T-cell (primary cell): ENCODE measurements at regions not wholly inside any gene's neighbourhood (a gene's known extent, or its start where the extent isn't known, plus 50 kb on each side); places are given as distances from the start of the nearest gene placed in this dataset.

Experiments used
- ATAC-seq, 4 experiments: fragments of 200-7000 bp in 3 of 4; fragments of 150-1000 bp in 1 of 4; cut with Tn5 transposase; replicated peaks in 1 of 4; 1 replicate in 3 of 4; 2 replicates in 1 of 4; pipeline ENCODE4 v1.10.0; 2021; ENCODE audit warnings: moderate library complexity in 3 of 4, mild to moderate bottlenecking in 2 of 4, moderate number of reproducible peaks in 1 of 4
- CTCF ChIA-PET, 2 donors: fragments of 300-600 bp; sonication (Branson Sonifier 250); formaldehyde crosslinking; loops; one replicate each; lab custom pipeline; 2022; ENCODE audit warnings: antibody characterized with exemption in 2 of 2; lab: Charles Lee
- POLR2A ChIA-PET, 2 donors: fragments of 300-600 bp; sonication (Branson Sonifier 250); formaldehyde crosslinking; loops; one replicate each; lab custom pipeline; 2022; ENCODE audit warnings: antibody characterized with exemption in 2 of 2; lab: Charles Lee
- DNase-seq, 35 experiments: peaks; one replicate each; pipeline versions ENCODE4 v3.0.0 to v3.0.0-alpha.2; 2013 to 2023
- H3K27ac ChIP-seq: one replicate; pipeline ENCODE4 v1.5.1; 2013; ENCODE audit warnings: low read length
- H3K27me3 ChIP-seq, 2 experiments: replicated peaks in 1 of 2; 1 replicate in 1 of 2; 2 replicates in 1 of 2; pipeline versions ENCODE4 v1.6.1 to v1.7.0; 2013; ENCODE audit warnings: low read length in 1 of 2, mixed read lengths in 1 of 2; ENCODE audit not compliant: control insufficient read depth in 2 of 2, insufficient read depth in 2 of 2; ENCODE audit errors: extremely low read depth in 1 of 2
- H3K36me3 ChIP-seq, 2 donors: 1 replicate in 1 of 2; 2 replicates in 1 of 2; pipeline versions ENCODE4 v1.6.1 to v1.7.0; 2013; ENCODE audit warnings: low read length in 1 of 2; ENCODE audit not compliant: control insufficient read depth in 2 of 2, insufficient read depth in 1 of 2; ENCODE audit errors: extremely low read depth in 1 of 2
- H3K4me1 ChIP-seq, 2 experiments: 1 replicate in 1 of 2; 2 replicates in 1 of 2; pipeline versions ENCODE4 v1.6.1 to v1.7.0; 2013; ENCODE audit warnings: low read length in 2 of 2, mixed read lengths in 1 of 2; ENCODE audit not compliant: insufficient read depth in 2 of 2, control insufficient read depth in 1 of 2; ENCODE audit errors: extremely low read depth in 1 of 2
- H3K4me3 ChIP-seq, 2 donors: 1 replicate in 1 of 2; 2 replicates in 1 of 2; pipeline versions ENCODE4 v1.5.1 to v1.7.0; 2013; ENCODE audit warnings: mild to moderate bottlenecking in 2 of 2, low read length in 1 of 2, moderate library complexity in 1 of 2; ENCODE audit not compliant: control insufficient read depth in 1 of 2; ENCODE audit errors: extremely low read depth in 1 of 2
- H3K9me3 ChIP-seq: 2 replicates; pipeline ENCODE4 v1.7.0; 2013
- H3K27ac Mint-ChIP-seq, 2 donors: one replicate each; pipeline ENCODE4 v1.8.0; 2020 to 2021; ENCODE audit warnings: mild to moderate bottlenecking in 2 of 2, mixed read lengths in 2 of 2
- H3K27me3 Mint-ChIP-seq, 2 donors: one replicate each; pipeline ENCODE4 v1.8.0; 2021 to 2022; ENCODE audit warnings: mixed read lengths in 2 of 2
- H3K36me3 Mint-ChIP-seq: one replicate; pipeline ENCODE4 v1.8.0; 2021; ENCODE audit warnings: mixed read lengths
- H3K4me1 Mint-ChIP-seq, 3 donors: one replicate each; pipeline ENCODE4 v1.8.0; 2020 to 2022; ENCODE audit warnings: mixed read lengths in 3 of 3, mild to moderate bottlenecking in 1 of 3
- H3K4me3 Mint-ChIP-seq, 3 donors: one replicate each; pipeline ENCODE4 v1.8.0; 2020 to 2022; ENCODE audit warnings: mild to moderate bottlenecking in 3 of 3, mixed read lengths in 3 of 3, moderate library complexity in 3 of 3
- H3K9me3 Mint-ChIP-seq, 3 donors: one replicate each; pipeline ENCODE4 v1.8.0; 2020 to 2022; ENCODE audit warnings: mixed read lengths in 3 of 3
- whole genome bisulfite sequencing: methylation state at CpG from one replicate; pipeline ENCODE4 v1.1.5; 2013; ENCODE audit warnings: missing lambda C conversion rate; ENCODE audit not compliant: insufficient coverage; 5-methylcytosine and 5-hydroxymethylcytosine counted together

DNA sequence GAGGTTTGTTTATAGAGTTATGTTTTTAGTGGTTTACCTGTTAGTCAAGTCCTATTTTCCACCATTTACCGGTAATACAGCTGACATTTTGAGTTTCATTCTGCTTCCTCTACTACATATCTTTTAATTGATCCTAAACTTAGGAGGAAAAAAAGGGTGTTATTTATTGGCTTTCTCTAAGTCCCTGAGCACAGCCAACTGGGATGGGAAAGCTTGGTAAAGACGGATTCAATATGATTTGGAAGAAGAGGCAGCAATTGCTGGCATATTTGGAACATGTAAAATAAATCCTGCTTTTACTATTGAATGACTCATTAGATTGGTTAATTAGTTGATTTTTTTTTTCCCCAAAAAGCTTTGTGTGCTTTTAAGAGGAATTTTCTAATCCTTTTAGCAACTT, 475.7 kb downstream of the PRKD1 start:
- no peaks in the 10 kb centered on the region for H3K27me3 Mint-ChIP-seq
- Histone ChIP-seq H3K27me3 (no peaks in the 10 kb centered on the region), H3K36me3 (no peaks in the 10 kb centered on the region), H3K9me3 (no peaks in the 10 kb centered on the region), H3K27ac (no peak overlapping the region), H3K4me3 (no peak overlapping the region), H3K4me1 (no peaks in the 10 kb centered on the region)
- no peak overlapping the region for H3K27ac Mint-ChIP-seq
- H3K9me3 Mint-ChIP-seq: peaks cover 5 to 19% (median 7%) of the 10 kb centered on the region in 3 donors
- H3K4me1 Mint-ChIP-seq: no peaks in the 10 kb centered on the region
- ChIA-PET POLR2A (no interaction called here), CTCF (no interaction called here)
- no peak for DNase-seq
- H3K4me3 Mint-ChIP-seq: no peak overlapping the region
- ATAC-seq: no peak
- H3K36me3 Mint-ChIP-seq: no peaks in the 10 kb centered on the region
- no CpG with 5 or more reads among the region's 2 CpGs for WGBS

GRCh38 chr14:29453045-29453444, 474.6 kb downstream of the PRKD1 start:
- no peak for ATAC-seq

DNA sequence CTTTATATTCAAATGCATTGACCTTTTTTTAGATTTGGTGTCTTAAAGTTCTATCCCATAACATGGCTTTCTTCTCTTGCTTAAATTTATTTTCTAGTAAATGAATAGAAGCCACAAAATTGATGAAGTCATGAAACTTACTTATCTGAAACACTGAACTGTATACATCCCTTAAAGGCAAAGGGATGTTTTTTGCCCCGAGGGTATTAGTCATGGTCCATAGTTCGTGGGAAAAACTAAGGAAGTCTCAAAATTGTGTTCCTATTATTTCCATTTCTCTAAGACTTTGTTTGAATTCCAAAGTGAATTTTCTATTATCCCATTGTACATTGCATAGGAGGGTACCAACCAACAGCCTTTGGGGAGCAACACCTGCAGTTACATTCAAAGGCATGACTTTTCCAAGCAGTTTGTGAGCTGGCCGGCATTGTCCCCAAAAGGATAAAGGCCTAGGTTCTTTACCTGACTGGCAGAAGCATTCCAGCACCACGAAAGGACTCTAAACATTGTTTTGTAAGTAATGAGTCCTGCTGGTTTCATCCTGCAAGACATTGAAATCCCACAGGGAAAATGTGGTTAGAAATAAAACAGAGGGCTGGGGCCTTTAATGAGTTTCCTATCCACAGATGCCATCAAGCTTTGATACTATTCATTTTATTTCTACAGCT, 473.5 kb downstream of the PRKD1 start:
- WGBS: 60% methylated on average over 1 of the region's 4 CpGs
- POLR2A ChIA-PET: no interaction called here
- no peak overlapping the region for H3K27ac Mint-ChIP-seq
- Histone ChIP-seq H3K4me1 (no peaks in the 10 kb centered on the region), H3K9me3 (no peaks in the 10 kb centered on the region), H3K27ac (no peak overlapping the region), H3K4me3 (no peak overlapping the region), H3K27me3 (no peaks in the 10 kb centered on the region), H3K36me3 (no peaks in the 10 kb centered on the region)
- H3K4me3 Mint-ChIP-seq: no peak overlapping the region
- H3K36me3 Mint-ChIP-seq: no peaks in the 10 kb centered on the region
- H3K9me3 Mint-ChIP-seq: peaks cover 0 to 14% (median 7%) of the 10 kb centered on the region in 3 donors
- no peaks in the 10 kb centered on the region for H3K27me3 Mint-ChIP-seq
- no peaks in the 10 kb centered on the region for H3K4me1 Mint-ChIP-seq
- CTCF ChIA-PET: no interaction called here
- ATAC-seq: no peak
- DNase-seq: no peak

More at GRCh38 chr14:29453045-29453444, 474.6 kb downstream of the PRKD1 start:
- Histone ChIP-seq H3K36me3 (no peaks in the 10 kb centered on the region), H3K4me3 (no peak overlapping the region), H3K27ac (no peak overlapping the region), H3K27me3 (no peaks in the 10 kb centered on the region), H3K4me1 (no peaks in the 10 kb centered on the region), H3K9me3 (no peaks in the 10 kb centered on the region)
- Mint-ChIP-seq H3K9me3 (peaks cover 0 to 16% (median 7%) of the 10 kb centered on the region in 3 donors), H3K4me3 (no peak overlapping the region), H3K4me1 (no peaks in the 10 kb centered on the region), H3K36me3 (no peaks in the 10 kb centered on the region), H3K27me3 (no peaks in the 10 kb centered on the region), H3K27ac (no peak overlapping the region)
- ChIA-PET CTCF (no interaction called here), POLR2A (no interaction called here)
- no peak for DNase-seq

DNA sequence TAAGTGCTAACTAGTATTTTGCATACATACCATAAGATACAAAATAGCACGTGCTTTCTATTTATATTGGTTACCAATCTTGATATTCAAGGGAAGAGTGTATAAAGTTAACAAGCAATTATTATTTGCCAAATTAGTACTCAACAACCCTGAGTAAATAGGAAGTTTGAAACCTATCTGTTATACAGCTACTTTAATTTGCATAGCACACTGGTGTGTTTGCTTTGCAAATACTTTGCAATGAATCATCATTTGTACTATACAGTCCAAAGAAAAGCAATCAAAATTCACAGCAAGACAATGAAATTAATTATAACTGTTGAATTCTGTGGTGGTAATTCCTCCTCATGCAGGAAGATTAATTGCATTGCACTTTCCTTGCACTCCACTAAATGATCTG, 469.1 kb downstream of the PRKD1 start:
- no peak overlapping the region for H3K27ac ChIP-seq
- ChIA-PET CTCF (no interaction called here), POLR2A (no interaction called here)
- Mint-ChIP-seq H3K4me1 (no peaks in the 10 kb centered on the region), H3K36me3 (no peaks in the 10 kb centered on the region), H3K4me3 (no peak overlapping the region), H3K9me3 (peaks cover 5 to 10% (median 9%) of the 10 kb centered on the region in 3 donors), H3K27me3 (no peaks in the 10 kb centered on the region), H3K27ac (no peak overlapping the region)
- no peaks in the 10 kb centered on the region for H3K27me3 ChIP-seq
- H3K4me3 ChIP-seq: no peak overlapping the region
- no CpG with 5 or more reads among the region's 1 CpG for WGBS
- ATAC-seq: no peak
- H3K4me1 ChIP-seq: no peaks in the 10 kb centered on the region
- DNase-seq: no peak
- no peaks in the 10 kb centered on the region for H3K36me3 ChIP-seq
- H3K9me3 ChIP-seq: no peaks in the 10 kb centered on the region

- no peak overlapping the region for H3K4me3 ChIP-seq
- Mint-ChIP-seq H3K9me3 (peaks cover 5 to 10% (median 7%) of the 10 kb centered on the region in 3 donors), H3K27ac (no peak overlapping the region), H3K27me3 (no peaks in the 10 kb centered on the region), H3K4me3 (no peak overlapping the region), H3K4me1 (no peaks in the 10 kb centered on the region), H3K36me3 (no peaks in the 10 kb centered on the region)
- no CpG with 5 or more reads among the region's 5 CpGs for WGBS
- ChIA-PET CTCF (interaction anchor here in 1 of 2 donors (0.5 kb wide), 1 partner anchor 77 kb away, joined by 7 read pairs; no protein-coding TSS in a partner anchor), POLR2A (no interaction called here)
- H3K4me1 ChIP-seq: no peaks in the 10 kb centered on the region
- ATAC-seq (no peak), DNase-seq (no peak)
- H3K27ac ChIP-seq: no peak overlapping the region
- H3K36me3 ChIP-seq: no peaks in the 10 kb centered on the region
- H3K27me3 ChIP-seq: no peaks in the 10 kb centered on the region
- no peaks in the 10 kb centered on the region for H3K9me3 ChIP-seq
These were observed 468.1 kb downstream of the PRKD1 start for GRCh38 chr14:29459531-29459930.

- CTCF ChIA-PET: interaction anchor here in 1 of 2 donors (0.5 kb wide), 1 partner anchor 78 kb away, joined by 7 read pairs; no protein-coding TSS in a partner anchor
These were observed 467.6 kb downstream of the PRKD1 start for GRCh38 chr14:29459969-29460560.

More at GRCh38 chr14:29459969-29460560, 467.6 kb downstream of the PRKD1 start:
- H3K4me1 ChIP-seq: no peaks in the 10 kb centered on the region
- H3K4me3 ChIP-seq: no peak overlapping the region
- no peaks in the 10 kb centered on the region for H3K36me3 ChIP-seq
- Mint-ChIP-seq H3K27ac (no peak overlapping the region), H3K36me3 (no peaks in the 10 kb centered on the region), H3K4me1 (no peaks in the 10 kb centered on the region), H3K9me3 (peaks cover 5 to 10% (median 7%) of the 10 kb centered on the region in 3 donors), H3K4me3 (no peak overlapping the region), H3K27me3 (no peaks in the 10 kb centered on the region)
- DNase-seq: no peak
- H3K27me3 ChIP-seq: no peaks in the 10 kb centered on the region
- no peak overlapping the region for H3K27ac ChIP-seq
- POLR2A ChIA-PET: no interaction called here
- H3K9me3 ChIP-seq: no peaks in the 10 kb centered on the region
- ATAC-seq: no peak
- no CpG with 5 or more reads among the region's 4 CpGs for WGBS
